KMS-11 (cell line): ENCODE measurements at regions not wholly inside any gene's neighbourhood (a gene's known extent, or its start where the extent isn't known, plus 50 kb on each side); places are given as distances from the start of the nearest gene placed in this dataset.

Source experiments
- H2AFZ ChIP-seq: fragments of 200-600 bp; sonication (generic); 2 replicates; pipeline ENCODE4 v1.6.1; 2016; ENCODE audit warnings: antibody characterized with exemption, mixed run types, low read depth
- H3K27ac ChIP-seq: fragments of 200-600 bp; sonication (generic); 2 replicates; pipeline ENCODE4 v1.6.1; 2016; ENCODE audit warnings: mild to moderate bottlenecking, mixed run types
- H3K27me3 ChIP-seq: fragments of 200-600 bp; sonication (generic); 2 replicates; pipeline ENCODE4 v1.6.1; 2017; ENCODE audit warnings: mild to moderate bottlenecking, low read depth, mixed run types, moderate library complexity; ENCODE audit not compliant: insufficient read depth
- H3K36me3 ChIP-seq: fragments of 200-600 bp; sonication (generic); 2 replicates; pipeline ENCODE4 v1.6.1; 2017; ENCODE audit warnings: mild to moderate bottlenecking, mixed run types; ENCODE audit not compliant: insufficient read depth
- H3K4me1 ChIP-seq: fragments of 200-600 bp; sonication (generic); 2 replicates; pipeline ENCODE4 v1.6.1; 2016; ENCODE audit warnings: mild to moderate bottlenecking, low read depth, mixed run types; ENCODE audit not compliant: poor library complexity, severe bottlenecking
- H3K4me2 ChIP-seq: fragments of 200-600 bp; sonication (generic); 2 replicates; pipeline ENCODE4 v1.7.0; 2016; ENCODE audit warnings: mild to moderate bottlenecking, mixed run types
- H3K4me3 ChIP-seq: fragments of 200-600 bp; sonication (generic); IDR thresholded peaks from 2 replicates; pipeline ENCODE4 v1.6.1; 2017; ENCODE audit warnings: low read depth, low read length, mixed read lengths; ENCODE audit not compliant: insufficient read depth
- H3K79me2 ChIP-seq: fragments of 200-600 bp; sonication (generic); 2 replicates; pipeline ENCODE4 v1.6.1; 2016; ENCODE audit warnings: low read depth, mixed run types; ENCODE audit not compliant: insufficient read depth
- H3K9ac ChIP-seq: fragments of 200-600 bp; sonication (generic); 2 replicates; pipeline ENCODE4 v1.6.1; 2016; ENCODE audit warnings: mild to moderate bottlenecking, mixed run types
- H4K20me1 ChIP-seq: fragments of 200-600 bp; sonication (generic); 2 replicates; pipeline ENCODE4 v1.6.1; 2016; ENCODE audit warnings: mild to moderate bottlenecking, mixed run types; ENCODE audit not compliant: insufficient read depth
- TF ChIP-seq, protein P1 (sequence below): fragments of 200-600 bp; sonication (generic); conservative IDR thresholded peaks from 2 replicates; pipeline ENCODE4 v1.6.1; 2017; ENCODE audit warnings: low read depth, mild to moderate bottlenecking, antibody characterized with exemption, low read length, moderate library complexity, mixed read lengths

DNA sequence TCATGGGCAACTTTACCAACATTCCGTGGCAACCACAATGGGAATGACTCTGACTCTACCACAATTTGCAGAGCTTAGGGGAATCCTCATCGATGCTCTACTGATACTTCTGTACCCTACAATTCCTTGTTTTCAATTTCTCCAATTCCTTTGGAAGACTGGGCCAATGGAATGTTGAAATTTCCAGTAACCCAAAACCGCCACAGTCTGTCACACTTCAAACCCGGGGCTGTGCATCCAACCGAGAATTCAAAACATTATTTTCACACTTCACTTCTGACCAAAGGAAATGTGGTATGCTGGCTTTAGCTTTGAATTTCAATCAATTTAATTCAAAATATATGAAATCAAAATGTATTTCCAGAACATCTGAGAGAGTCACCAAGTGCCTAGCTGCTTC is 951.4 kb downstream of the VRK1 start:
- Histone ChIP-seq H3K27me3 (no peaks in the 10 kb centered on the region), H3K79me2 (no peaks in the 10 kb centered on the region), H3K4me1 (no peaks in the 10 kb centered on the region), H3K4me3 (no peak overlapping the region), H3K4me2 (no peak overlapping the region), H4K20me1 (no peaks in the 10 kb centered on the region), H3K27ac (no peak overlapping the region), H3K36me3 (no peaks in the 10 kb centered on the region), H3K9ac (no peak overlapping the region), H2AFZ (no peak overlapping the region)
- TF ChIP-seq, protein P1, sequence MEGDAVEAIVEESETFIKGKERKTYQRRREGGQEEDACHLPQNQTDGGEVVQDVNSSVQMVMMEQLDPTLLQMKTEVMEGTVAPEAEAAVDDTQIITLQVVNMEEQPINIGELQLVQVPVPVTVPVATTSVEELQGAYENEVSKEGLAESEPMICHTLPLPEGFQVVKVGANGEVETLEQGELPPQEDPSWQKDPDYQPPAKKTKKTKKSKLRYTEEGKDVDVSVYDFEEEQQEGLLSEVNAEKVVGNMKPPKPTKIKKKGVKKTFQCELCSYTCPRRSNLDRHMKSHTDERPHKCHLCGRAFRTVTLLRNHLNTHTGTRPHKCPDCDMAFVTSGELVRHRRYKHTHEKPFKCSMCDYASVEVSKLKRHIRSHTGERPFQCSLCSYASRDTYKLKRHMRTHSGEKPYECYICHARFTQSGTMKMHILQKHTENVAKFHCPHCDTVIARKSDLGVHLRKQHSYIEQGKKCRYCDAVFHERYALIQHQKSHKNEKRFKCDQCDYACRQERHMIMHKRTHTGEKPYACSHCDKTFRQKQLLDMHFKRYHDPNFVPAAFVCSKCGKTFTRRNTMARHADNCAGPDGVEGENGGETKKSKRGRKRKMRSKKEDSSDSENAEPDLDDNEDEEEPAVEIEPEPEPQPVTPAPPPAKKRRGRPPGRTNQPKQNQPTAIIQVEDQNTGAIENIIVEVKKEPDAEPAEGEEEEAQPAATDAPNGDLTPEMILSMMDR, result no peak

DNA sequence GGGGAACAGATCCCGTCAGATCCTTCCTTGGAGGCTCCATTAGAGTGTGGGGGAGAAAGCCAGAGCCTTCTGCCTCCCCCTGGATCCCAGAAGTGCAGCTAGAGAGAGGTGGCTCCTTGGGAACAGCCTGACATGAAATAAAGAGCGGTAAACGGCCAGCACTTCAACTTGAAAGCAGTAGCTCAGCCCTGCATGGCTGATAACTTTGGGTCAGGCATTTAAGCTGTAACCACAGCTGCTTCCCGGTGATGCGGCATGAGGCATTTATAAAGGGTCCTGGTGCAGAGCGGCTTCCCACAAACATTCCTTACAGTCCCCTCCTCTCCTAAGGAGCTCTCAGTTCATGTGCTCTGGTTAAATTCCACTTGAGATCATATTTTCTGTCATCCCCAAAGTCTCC is 960.3 kb downstream of the VRK1 start:
- TF ChIP-seq, protein P1, result no peak
- Histone ChIP-seq H2AFZ (no peak overlapping the region), H3K4me3 (no peak overlapping the region), H3K9ac (no peak overlapping the region), H3K27ac (no peak overlapping the region), H3K36me3 (no peaks in the 10 kb centered on the region), H3K79me2 (no peaks in the 10 kb centered on the region), H3K27me3 (no peaks in the 10 kb centered on the region), H3K4me2 (no peak overlapping the region), H4K20me1 (no peaks in the 10 kb centered on the region), H3K4me1 (no peaks in the 10 kb centered on the region)

DNA sequence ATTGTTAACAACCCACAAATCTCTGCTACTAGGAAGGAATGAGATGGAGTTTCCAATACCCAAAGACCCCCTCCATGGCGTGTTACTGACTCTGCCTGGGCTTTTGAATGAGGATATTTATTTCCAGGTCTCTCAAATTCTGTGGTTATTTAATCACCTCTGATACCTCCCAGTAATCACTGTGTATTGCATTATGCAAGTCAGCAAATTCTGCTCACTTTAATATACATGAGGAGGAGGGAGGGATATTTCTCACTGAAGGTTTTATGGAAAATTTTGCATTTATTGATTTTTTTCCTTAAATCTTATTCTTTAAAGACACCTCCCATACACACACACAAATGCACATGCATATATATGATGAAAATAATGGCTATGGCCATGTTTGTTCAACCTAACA is 962.9 kb downstream of the VRK1 start:
- H3K4me3 ChIP-seq, result no peak overlapping the region
- H3K36me3 ChIP-seq, result no peaks in the 10 kb centered on the region
- H2AFZ ChIP-seq, result no peak overlapping the region
- H3K4me1 ChIP-seq, result no peaks in the 10 kb centered on the region
- H3K27me3 ChIP-seq, result no peaks in the 10 kb centered on the region
- no peaks in the 10 kb centered on the region for H3K79me2 ChIP-seq
- no peak overlapping the region for H3K27ac ChIP-seq
- H3K4me2 ChIP-seq, result no peak overlapping the region
- TF ChIP-seq, protein P1, result no peak
- no peaks in the 10 kb centered on the region for H4K20me1 ChIP-seq
- no peak overlapping the region for H3K9ac ChIP-seq

DNA sequence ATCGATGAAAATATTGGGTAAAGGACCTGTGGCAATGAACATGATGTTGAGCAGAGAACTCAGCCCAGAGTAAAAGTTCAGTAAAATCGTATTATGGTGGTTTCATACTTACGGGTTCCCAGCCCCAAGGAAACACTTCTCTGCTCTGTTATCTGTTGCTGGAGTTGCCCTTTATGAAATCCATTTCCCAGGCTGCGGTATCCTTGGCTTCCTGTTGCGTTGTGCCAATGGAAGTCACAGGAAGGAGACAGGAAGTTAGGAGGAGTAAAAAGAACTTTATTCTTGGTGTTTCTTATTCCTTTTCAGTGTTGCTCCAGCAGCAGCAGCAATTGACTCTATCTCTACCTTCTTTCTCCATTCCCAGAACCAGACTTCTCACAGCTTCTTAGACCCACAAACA is 965.2 kb downstream of the VRK1 start:
- H4K20me1 ChIP-seq, result no peaks in the 10 kb centered on the region
- H3K79me2 ChIP-seq, result no peaks in the 10 kb centered on the region
- no peak overlapping the region for H3K9ac ChIP-seq
- no peak overlapping the region for H2AFZ ChIP-seq
- no peaks in the 10 kb centered on the region for H3K4me1 ChIP-seq
- no peaks in the 10 kb centered on the region for H3K27me3 ChIP-seq
- H3K27ac ChIP-seq, result no peak overlapping the region
- no peak overlapping the region for H3K4me3 ChIP-seq
- TF ChIP-seq, protein P1, result no peak
- no peak overlapping the region for H3K4me2 ChIP-seq
- H3K36me3 ChIP-seq, result no peaks in the 10 kb centered on the region
